B cell (primary cell): ENCODE measurements at regions not wholly inside any gene's neighbourhood (a gene's known extent, or its start where the extent isn't known, plus 50 kb on each side); places are given as distances from the start of the nearest gene placed in this dataset.

Experiments used
- ATAC-seq: fragments of 200-7000 bp; cut with Tn5 transposase; one replicate; pipeline ENCODE4 v1.10.0; 2021; ENCODE audit warnings: low read depth, mild to moderate bottlenecking, moderate number of reproducible peaks, moderate library complexity
- CTCF ChIA-PET: fragments of 350-600 bp; sonication (Branson Sonifier 250); formaldehyde crosslinking; loops from one replicate; lab custom pipeline; 2021; ENCODE audit warnings: antibody characterized with exemption, inconsistent platforms; lab: Charles Lee
- POLR2A ChIA-PET: fragments of 350-600 bp; sonication (Branson Sonifier 250); formaldehyde crosslinking; loops from one replicate; lab custom pipeline; 2021; ENCODE audit warnings: antibody characterized with exemption; lab: Charles Lee
- DNase-seq: peaks from one replicate; pipeline ENCODE4 v3.0.0; 2013
- H2AFZ ChIP-seq: 2 replicates; pipeline ENCODE4 v1.6.1; 2012; ENCODE audit warnings: mild to moderate bottlenecking, low read depth, low read length; ENCODE audit not compliant: insufficient read depth, poor library complexity, severe bottlenecking
- H3K27ac ChIP-seq, 2 donors: 1 replicate in 1 of 2; 2 replicates in 1 of 2; pipeline ENCODE4 v1.5.1; 2012 to 2013; ENCODE audit warnings: low read length in 2 of 2, mild to moderate bottlenecking in 2 of 2, moderate library complexity in 1 of 2
- H3K27me3 ChIP-seq, 4 experiments: fragments of 200-600 bp in 1 of 4; sonication (generic) in 1 of 4; replicated peaks in 1 of 4; 1 replicate in 2 of 4; 2 replicates in 2 of 4; pipeline versions ENCODE4 v1.6.1 to v1.7.0; 2013 to 2016; ENCODE audit warnings: low read length in 3 of 4, mild to moderate bottlenecking in 2 of 4, mixed read lengths in 1 of 4, moderate library complexity in 1 of 4; ENCODE audit not compliant: insufficient read depth in 4 of 4, control insufficient read depth in 3 of 4; ENCODE audit errors: control extremely low read depth in 1 of 4
- H3K36me3 ChIP-seq, 2 experiments: replicated peaks in 1 of 2; 1 replicate in 1 of 2; 2 replicates in 1 of 2; pipeline versions ENCODE4 v1.6.1 to v1.7.1; 2013; ENCODE audit warnings: low read length in 1 of 2; ENCODE audit not compliant: insufficient read depth in 2 of 2, control insufficient read depth in 1 of 2; ENCODE audit errors: control extremely low read depth in 1 of 2, extremely low read depth in 1 of 2
- H3K4me1 ChIP-seq, 2 donors: fragments of 200-600 bp in 1 of 2; sonication (generic) in 1 of 2; 1 replicate in 1 of 2; 2 replicates in 1 of 2; pipeline versions ENCODE4 v1.5.1 to v1.6.1; 2013 to 2017; ENCODE audit warnings: low read length in 2 of 2; ENCODE audit not compliant: control insufficient read depth in 2 of 2, insufficient read depth in 2 of 2
- H3K4me2 ChIP-seq: replicated peaks from 2 replicates; pipeline ENCODE3; 2012; ENCODE audit warnings: mild to moderate bottlenecking, low read depth, low read length; ENCODE audit not compliant: poor library complexity, severe bottlenecking
- H3K4me3 ChIP-seq, 5 experiments: fragments of 200-600 bp in 1 of 5; sonication (generic) in 1 of 5; 1 replicate in 3 of 5; 2 replicates in 2 of 5; pipeline versions ENCODE4 v1.5.1 to v1.7.0; 2011 to 2016; ENCODE audit warnings: low read length in 4 of 5, mild to moderate bottlenecking in 4 of 5, low read depth in 2 of 5, control low read depth in 1 of 5, moderate library complexity in 1 of 5; ENCODE audit not compliant: insufficient read depth in 1 of 5; ENCODE audit errors: control extremely low read depth in 1 of 5, extremely low read depth in 1 of 5
- H3K79me2 ChIP-seq: fragments of 200-600 bp; sonication (generic); one replicate; pipeline ENCODE4 v1.6.0; 2016; ENCODE audit warnings: low read length; ENCODE audit not compliant: control insufficient read depth, insufficient read depth
- H3K9ac ChIP-seq: fragments of 200-600 bp; sonication (generic); 2 replicates; pipeline ENCODE4 v1.6.1; 2017; ENCODE audit warnings: mild to moderate bottlenecking, low read length, moderate library complexity
- H3K9me3 ChIP-seq, 3 donors: one replicate each; pipeline versions ENCODE4 v1.6.1 to v1.7.1; 2013; ENCODE audit warnings: low read length in 2 of 3; ENCODE audit not compliant: control insufficient read depth in 2 of 3, insufficient read depth in 1 of 3; ENCODE audit errors: control extremely low read depth in 1 of 3
- H4K20me1 ChIP-seq: 2 replicates; pipeline ENCODE4 v1.6.0; 2012; ENCODE audit warnings: mild to moderate bottlenecking, low read length; ENCODE audit not compliant: insufficient read depth, control insufficient read depth, poor library complexity, severe bottlenecking
- H3K27ac Mint-ChIP-seq: one replicate; pipeline ENCODE4 v1.8.0; 2021; ENCODE audit warnings: mixed read lengths
- H3K27me3 Mint-ChIP-seq: one replicate; pipeline ENCODE4 v1.8.0; 2021; ENCODE audit warnings: mixed read lengths
- H3K4me1 Mint-ChIP-seq: one replicate; pipeline ENCODE4 v1.8.0; 2021; ENCODE audit warnings: mixed read lengths
- H3K4me3 Mint-ChIP-seq: one replicate; pipeline ENCODE4 v1.8.0; 2021; ENCODE audit warnings: mixed read lengths
- H3K9me3 Mint-ChIP-seq: one replicate; pipeline ENCODE4 v1.8.0; 2022; ENCODE audit warnings: mixed read lengths; ENCODE audit not compliant: insufficient read depth
- CTCF ChIP-seq: fragments of 200-600 bp; IDR thresholded peaks from one replicate; pipeline ENCODE4 v1.8.0; 2022; ENCODE audit warnings: antibody characterized with exemption, mild to moderate bottlenecking
- EZH2 ChIP-seq: IDR thresholded peaks from 2 replicates; pipeline ENCODE4 v1.6.1; 2012; ENCODE audit warnings: borderline replicate concordance, low read depth, mild to moderate bottlenecking, moderate library complexity, low read length; ENCODE audit not compliant: insufficient read depth, poor library complexity, severe bottlenecking
- WGBS: methylation state at CpG from one replicate; pipeline ENCODE4 v1.1.5; 2013; ENCODE audit warnings: missing lambda C conversion rate; ENCODE audit not compliant: insufficient coverage; 5-methylcytosine and 5-hydroxymethylcytosine counted together
- intact Hi-C: fragments of 100-400 bp; cut with micrococcal nuclease; formaldehyde crosslinking; loops from one replicate; pipeline ENCODE4 v1.10.0; 2022

- intact Hi-C loops = no loop called here
- H3K27me3 Mint-ChIP-seq = no peaks in the 10 kb centered on the region
- peaks cover 3% of the 10 kb centered on the region for H3K9me3 Mint-ChIP-seq
- H3K36me3 ChIP-seq = no peaks in the 10 kb centered on the region
- DNase-seq = no peak
- H3K4me3 Mint-ChIP-seq = no peak overlapping the region
- no peaks in the 10 kb centered on the region for H4K20me1 ChIP-seq
- ChIA-PET POLR2A (no interaction called here), CTCF (no interaction called here)
- no CpG with 5 or more reads among the region's 1 CpG for WGBS
- H3K4me1 ChIP-seq = no peaks in the 10 kb centered on the region
- no peak overlapping the region for H3K27ac Mint-ChIP-seq
- no peak for TF ChIP-seq EZH2
- no peak for TF ChIP-seq CTCF
- H3K27ac ChIP-seq = no peak overlapping the region
- H3K79me2 ChIP-seq = no peaks in the 10 kb centered on the region
- H3K4me1 Mint-ChIP-seq = peaks cover 6% of the 10 kb centered on the region
- H3K27me3 ChIP-seq = no peaks in the 10 kb centered on the region
- no peak overlapping the region for H2AFZ ChIP-seq
- no peak overlapping the region for H3K4me2 ChIP-seq
- no peak overlapping the region for H3K4me3 ChIP-seq
- H3K9ac ChIP-seq = no peak overlapping the region
- peaks cover 0 to 10% (median 3%) of the 10 kb centered on the region in 3 donors for H3K9me3 ChIP-seq
- ATAC-seq = no peak
Observed at GRCh38 chr6:158876886-158877285, 57.7 kb upstream of the EZR start.

- intact Hi-C loops = loop anchor here (1.0 to 5.0 kb wide), 5 partner anchors 40 to 166 kb away; no protein-coding TSS in a partner anchor
- POLR2A ChIA-PET = interaction anchor here (1.5 to 5.8 kb wide), 10 partner anchors 17 to 246 kb away, joined by 4 to 162 read pairs (median 34); partner anchors contain the start of gene EZR
- H3K27me3 ChIP-seq = no peaks in the 10 kb centered on the region
- peak overlapping the region in 4 of 5 experiments; percentile 41 to 55 (median 51) for H3K4me3 ChIP-seq
- H3K27ac ChIP-seq = peak overlapping the region; percentile 99 to 100
- WGBS = 97% methylated on average over 3 of the region's 4 CpGs
- peak overlapping the region; percentile 64 for H3K9ac ChIP-seq
- Mint-ChIP-seq H3K27ac (peak overlapping the region; percentile 100), H3K4me3 (peak overlapping the region; percentile 64), H3K9me3 (no peaks in the 10 kb centered on the region), H3K4me1 (peaks cover 55% of the 10 kb centered on the region), H3K27me3 (no peaks in the 10 kb centered on the region)
- ATAC-seq = no peak
- DNase-seq = no peak
- H3K4me2 ChIP-seq = peak overlapping the region; percentile 71
- no peaks in the 10 kb centered on the region for H4K20me1 ChIP-seq
- H3K36me3 ChIP-seq = no peaks in the 10 kb centered on the region
- CTCF ChIA-PET = interaction anchor here (1.5 to 6.0 kb wide), 16 partner anchors 17 to 155 kb away, joined by 5 to 52 read pairs (median 16); partner anchors contain the start of gene EZR
- peaks cover 44 to 49% of the 10 kb centered on the region in 2 donors for H3K4me1 ChIP-seq
- TF ChIP-seq EZH2 (no peak), CTCF (no peak)
- H3K9me3 ChIP-seq = peaks cover 0 to 3% (median 0%) of the 10 kb centered on the region in 3 donors
- peak overlapping the region; percentile 11 for H2AFZ ChIP-seq
- H3K79me2 ChIP-seq = peaks cover 10% of the 10 kb centered on the region
Observed at GRCh38 chr6:158870649-158870957, 51.4 kb upstream of the EZR start.
